Tibial nerve (tissue), 4 donors: ENCODE measurements at regions not wholly inside any gene's neighbourhood (a gene's known extent, or its start where the extent isn't known, plus 50 kb on each side); places are given as distances from the start of the nearest gene placed in this dataset.

Experiments used
- CTCF ChIP-seq, 5 experiments: fragments of 200-600 bp in 3 of 5; fragments of 450-650 bp in 2 of 5; sonication (generic) in 3 of 5; IDR thresholded peaks; one replicate each; pipeline ENCODE4 v1.5.1; 2016 to 2019; ENCODE audit warnings: antibody characterized with exemption in 5 of 5, mild to moderate bottlenecking in 3 of 5, moderate library complexity in 2 of 5
- EP300 ChIP-seq, 2 donors: sonication (generic); formaldehyde crosslinking; IDR thresholded peaks; one replicate each; pipeline ENCODE4 v1.6.1; 2017; ENCODE audit warnings: antibody characterized with exemption in 2 of 2, mild to moderate bottlenecking in 1 of 2
- POLR2A ChIP-seq, 2 donors: fragments of 450-650 bp; IDR thresholded peaks; one replicate each; pipeline ENCODE4 v1.6.1; 2017; ENCODE audit warnings: antibody characterized with exemption in 2 of 2, mild to moderate bottlenecking in 2 of 2, moderate library complexity in 2 of 2

- no peak for TF ChIP-seq CTCF (IDR thresholded peaks at IDR 0.05)
- no peak for TF ChIP-seq POLR2A (IDR thresholded peaks at IDR 0.05)
- no peak for TF ChIP-seq EP300 (IDR thresholded peaks at IDR 0.05)
These were observed 144.8 kb upstream of the RGPD4 start for GRCh38 chr2:107681936-107682335.
